H9 (cell line): ENCODE measurements at regions not wholly inside any gene's neighbourhood (a gene's known extent, or its start where the extent isn't known, plus 50 kb on each side); places are given as distances from the start of the nearest gene placed in this dataset.

Source experiments
- DNase-seq: peaks from one replicate; pipeline ENCODE4 v3.0.0-alpha.2; 2017
- H2AFZ ChIP-seq: one replicate; pipeline ENCODE4 v1.6.1; 2013; ENCODE audit warnings: mild to moderate bottlenecking, low read length, control low read depth, moderate library complexity
- H2AK5ac ChIP-seq: 2 replicates; pipeline ENCODE4 v1.6.1; 2013; ENCODE audit warnings: low read length, control low read depth, mixed read lengths; ENCODE audit not compliant: insufficient read length
- H2BK120ac ChIP-seq: one replicate; pipeline ENCODE4 v1.6.1; 2013; ENCODE audit warnings: low read depth, mild to moderate bottlenecking, low read length, control low read depth, inconsistent platforms; ENCODE audit not compliant: poor library complexity, severe bottlenecking
- H2BK12ac ChIP-seq: 2 replicates; pipeline ENCODE4 v1.6.1; 2013; ENCODE audit warnings: low read length, control low read depth, mixed read lengths, low read depth; ENCODE audit not compliant: insufficient read length
- H2BK15ac ChIP-seq: 2 replicates; pipeline ENCODE4 v1.6.1; 2013; ENCODE audit warnings: low read depth, low read length, control low read depth
- H2BK20ac ChIP-seq: one replicate; pipeline ENCODE4 v1.6.1; 2013; ENCODE audit warnings: low read depth, mild to moderate bottlenecking, low read length, control low read depth, inconsistent platforms; ENCODE audit not compliant: poor library complexity, severe bottlenecking
- H2BK5ac ChIP-seq: 2 replicates; pipeline ENCODE4 v1.6.1; 2013; ENCODE audit warnings: low read length, control low read depth, mixed read lengths; ENCODE audit not compliant: insufficient read length
- H3K14ac ChIP-seq: 2 replicates; pipeline ENCODE4 v1.6.1; 2013; ENCODE audit warnings: low read length, control low read depth; ENCODE audit not compliant: insufficient read depth
- H3K18ac ChIP-seq: 2 replicates; pipeline ENCODE4 v1.6.1; 2013; ENCODE audit warnings: low read depth, mild to moderate bottlenecking, mixed read lengths, low read length, control low read depth; ENCODE audit not compliant: insufficient read length
- H3K23ac ChIP-seq: 2 replicates; pipeline ENCODE4 v1.6.1; 2013; ENCODE audit warnings: low read length, control low read depth, mixed read lengths, low read depth; ENCODE audit not compliant: insufficient read length
- H3K23me2 ChIP-seq: 2 replicates; pipeline ENCODE4 v1.6.1; 2013; ENCODE audit warnings: low read depth, mild to moderate bottlenecking, mixed read lengths, low read length, control low read depth; ENCODE audit not compliant: insufficient read length, poor library complexity, severe bottlenecking
- H3K27ac ChIP-seq: 2 replicates; pipeline ENCODE4 v1.5.1; 2013; ENCODE audit warnings: low read length, control low read depth, mixed read lengths, low read depth; ENCODE audit not compliant: insufficient read length
- H3K27me3 ChIP-seq: 2 replicates; pipeline ENCODE4 v1.6.1; 2013; ENCODE audit warnings: low read length, control low read depth, inconsistent platforms; ENCODE audit not compliant: insufficient read depth
- H3K4ac ChIP-seq: 2 replicates; pipeline ENCODE4 v1.6.1; 2013; ENCODE audit warnings: low read depth, mild to moderate bottlenecking, control low read depth, inconsistent platforms, low read length, moderate library complexity
- H3K4me1 ChIP-seq: 2 replicates; pipeline ENCODE4 v1.6.1; 2013; ENCODE audit warnings: low read length, control low read depth, inconsistent platforms; ENCODE audit not compliant: insufficient read depth
- H3K4me2 ChIP-seq: 2 replicates; pipeline ENCODE4 v1.6.1; 2013; ENCODE audit warnings: low read length, control low read depth, mixed read lengths; ENCODE audit not compliant: insufficient read length, insufficient read depth
- H3K56ac ChIP-seq: 2 replicates; pipeline ENCODE4 v1.6.1; 2013; ENCODE audit warnings: low read depth, mild to moderate bottlenecking, mixed read lengths, low read length, control low read depth; ENCODE audit not compliant: insufficient read length
- H3K79me1 ChIP-seq: 2 replicates; pipeline ENCODE4 v1.6.1; 2013; ENCODE audit warnings: low read depth, mild to moderate bottlenecking, moderate library complexity, low read length, control low read depth, inconsistent platforms; ENCODE audit not compliant: insufficient read depth, poor library complexity, severe bottlenecking
- H3K79me2 ChIP-seq: 2 replicates; pipeline ENCODE4 v1.6.1; 2013; ENCODE audit warnings: low read length, control low read depth, inconsistent platforms; ENCODE audit not compliant: insufficient read depth
- H3K9ac ChIP-seq: 2 replicates; pipeline ENCODE4 v1.6.1; 2013; ENCODE audit warnings: low read length, control low read depth, mixed read lengths; ENCODE audit not compliant: insufficient read length; ENCODE audit errors: extremely low read depth
- H3K9me3 ChIP-seq: one replicate; pipeline ENCODE4 v1.6.1; 2013; ENCODE audit warnings: low read depth, low read length, inconsistent platforms; ENCODE audit not compliant: control insufficient read depth
- H3T11ph ChIP-seq: one replicate; pipeline ENCODE4 v1.6.1; 2013; ENCODE audit warnings: mild to moderate bottlenecking, low read length, control low read depth, inconsistent platforms
- H4K20me1 ChIP-seq: one replicate; pipeline ENCODE4 v1.6.1; 2013; ENCODE audit not compliant: control insufficient read depth, insufficient read length, insufficient read depth
- H4K5ac ChIP-seq: 2 replicates; pipeline ENCODE4 v1.6.1; 2013; ENCODE audit warnings: low read depth, mild to moderate bottlenecking, mixed read lengths, low read length, control low read depth; ENCODE audit not compliant: insufficient read length
- H4K8ac ChIP-seq: replicated peaks from 2 replicates; pipeline ENCODE4 v1.6.1; 2013; ENCODE audit warnings: low read length, control low read depth, mixed read lengths, low read depth; ENCODE audit not compliant: insufficient read length
- H4K91ac ChIP-seq: 2 replicates; pipeline ENCODE4 v1.6.1; 2013; ENCODE audit warnings: low read depth, mild to moderate bottlenecking, moderate library complexity, mixed read lengths, low read length, control low read depth; ENCODE audit not compliant: insufficient read length
- H3K27ac Mint-ChIP-seq, 3 experiments: 2 replicates in 2 of 3; 3 replicates in 1 of 3; pipeline ENCODE4 v1.8.0; 2020 to 2021; ENCODE audit warnings: mixed read lengths in 3 of 3, mild to moderate bottlenecking in 1 of 3, moderate library complexity in 1 of 3
- H3K27me3 Mint-ChIP-seq: 2 replicates; pipeline ENCODE4 v1.8.0; 2021; ENCODE audit warnings: low read depth, mild to moderate bottlenecking, moderate library complexity, mixed read lengths
- H3K36me3 Mint-ChIP-seq, 3 experiments: 2 replicates in 2 of 3; 3 replicates in 1 of 3; pipeline ENCODE4 v1.8.0; 2020 to 2021; ENCODE audit warnings: low read depth in 3 of 3, mixed read lengths in 3 of 3; ENCODE audit not compliant: insufficient read depth in 1 of 3
- H3K4me1 Mint-ChIP-seq, 2 experiments: 2 replicates each; pipeline ENCODE4 v1.8.0; 2020; ENCODE audit warnings: mixed read lengths in 2 of 2
- H3K4me3 Mint-ChIP-seq, 2 experiments: 2 replicates in 1 of 2; 3 replicates in 1 of 2; pipeline ENCODE4 v1.8.0; 2020 to 2021; ENCODE audit warnings: mild to moderate bottlenecking in 2 of 2, mixed read lengths in 2 of 2, moderate library complexity in 1 of 2
- H3K9me3 Mint-ChIP-seq, 2 experiments: 2 replicates in 1 of 2; 3 replicates in 1 of 2; pipeline ENCODE4 v1.8.0; 2020; ENCODE audit warnings: mild to moderate bottlenecking in 2 of 2, mixed read lengths in 2 of 2, moderate library complexity in 1 of 2
- WGBS: extraction: QIAGEN DNeasy Blood & Tissue Kit; methylation state at CpG from one replicate; pipeline ENCODE4 v1.1.7; 2013; ENCODE audit warnings: missing lambda C conversion rate, low lambda C conversion rate, mixed read lengths; ENCODE audit not compliant: insufficient read length; ENCODE audit errors: extremely low coverage; 5-methylcytosine and 5-hydroxymethylcytosine counted together
- TF ChIP-seq, protein P1 (sequence below): fragments of 200-600 bp; sonication (generic); conservative IDR thresholded peaks from 3 replicates; pipeline ENCODE4 v1.8.0; 2021; ENCODE audit warnings: antibody characterized with exemption, mild to moderate bottlenecking

DNA sequence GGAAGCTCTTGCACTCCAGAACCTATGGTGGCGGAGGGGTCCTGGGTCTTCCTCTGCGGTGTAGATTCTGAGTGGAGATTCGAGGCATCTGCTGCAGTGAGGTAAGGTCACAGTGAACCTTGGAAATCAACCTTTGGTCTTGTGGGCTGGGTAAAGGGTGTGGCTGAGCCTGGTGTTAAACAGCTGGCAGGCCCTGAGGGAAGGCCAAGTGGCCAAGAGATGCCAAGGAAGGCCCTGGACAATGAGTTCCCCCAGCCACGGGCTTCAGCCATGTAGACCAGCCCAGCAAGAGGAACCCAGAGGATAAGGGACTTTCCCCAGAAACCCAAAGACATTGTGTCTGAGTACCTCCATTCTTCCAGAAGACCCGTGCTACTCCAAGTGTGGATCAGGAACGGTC is 137.2 kb upstream of the ETS2 start:
- Histone ChIP-seq H3K4me1 (no peaks in the 10 kb centered on the region), H2BK120ac (no peak overlapping the region), H2AK5ac (no peak overlapping the region), H2AFZ (no peak overlapping the region), H3K14ac (no peak overlapping the region), H4K20me1 (no peaks in the 10 kb centered on the region), H3K9me3 (no peaks in the 10 kb centered on the region), H3K9ac (no peak overlapping the region), H3K27me3 (no peaks in the 10 kb centered on the region), H2BK20ac (no peak overlapping the region), H3K56ac (no peak overlapping the region), H3K23ac (no peak overlapping the region), H4K5ac (no peak overlapping the region), H3K79me2 (no peaks in the 10 kb centered on the region), H3K4me2 (no peak overlapping the region), H3K27ac (no peak overlapping the region), H3K18ac (no peak overlapping the region), H3T11ph (no peak overlapping the region), H4K8ac (no peak overlapping the region), H2BK5ac (no peak overlapping the region), H3K4ac (no peak overlapping the region), H3K79me1 (no peaks in the 10 kb centered on the region), H3K23me2 (no peaks in the 10 kb centered on the region), H4K91ac (no peak overlapping the region), H2BK15ac (no peak overlapping the region), H2BK12ac (no peak overlapping the region)
- Mint-ChIP-seq H3K27me3 (peaks cover 5% of the 10 kb centered on the region), H3K9me3 (no peaks in the 10 kb centered on the region), H3K4me1 (peaks cover 8 to 9% of the 10 kb centered on the region in 2 experiments), H3K4me3 (no peak overlapping the region), H3K27ac (no peak overlapping the region), H3K36me3 (no peaks in the 10 kb centered on the region; a peak in 1 of 7 replicates)
- WGBS = no CpG with 5 or more reads among the region's 6 CpGs
- DNase-seq = no peak
- TF ChIP-seq, protein P1, sequence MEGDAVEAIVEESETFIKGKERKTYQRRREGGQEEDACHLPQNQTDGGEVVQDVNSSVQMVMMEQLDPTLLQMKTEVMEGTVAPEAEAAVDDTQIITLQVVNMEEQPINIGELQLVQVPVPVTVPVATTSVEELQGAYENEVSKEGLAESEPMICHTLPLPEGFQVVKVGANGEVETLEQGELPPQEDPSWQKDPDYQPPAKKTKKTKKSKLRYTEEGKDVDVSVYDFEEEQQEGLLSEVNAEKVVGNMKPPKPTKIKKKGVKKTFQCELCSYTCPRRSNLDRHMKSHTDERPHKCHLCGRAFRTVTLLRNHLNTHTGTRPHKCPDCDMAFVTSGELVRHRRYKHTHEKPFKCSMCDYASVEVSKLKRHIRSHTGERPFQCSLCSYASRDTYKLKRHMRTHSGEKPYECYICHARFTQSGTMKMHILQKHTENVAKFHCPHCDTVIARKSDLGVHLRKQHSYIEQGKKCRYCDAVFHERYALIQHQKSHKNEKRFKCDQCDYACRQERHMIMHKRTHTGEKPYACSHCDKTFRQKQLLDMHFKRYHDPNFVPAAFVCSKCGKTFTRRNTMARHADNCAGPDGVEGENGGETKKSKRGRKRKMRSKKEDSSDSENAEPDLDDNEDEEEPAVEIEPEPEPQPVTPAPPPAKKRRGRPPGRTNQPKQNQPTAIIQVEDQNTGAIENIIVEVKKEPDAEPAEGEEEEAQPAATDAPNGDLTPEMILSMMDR = no peak
